GM12892 (cell line): ENCODE measurements at regions not wholly inside any gene's neighbourhood (a gene's known extent, or its start where the extent isn't known, plus 50 kb on each side); places are given as distances from the start of the nearest gene placed in this dataset.

Experiments used
- POLR2A ChIP-seq: IDR thresholded peaks from 2 replicates; pipeline ENCODE4 v1.6.1; 2011; ENCODE audit warnings: low read depth, low read length, control low read depth
- POLR2AphosphoS5 ChIP-seq: IDR thresholded peaks from 2 replicates; pipeline ENCODE4 v1.6.1; 2011; ENCODE audit warnings: low read depth, low read length, control low read depth
- TAF1 ChIP-seq: IDR thresholded peaks from 2 replicates; pipeline ENCODE4 v1.6.1; 2011; ENCODE audit warnings: low read depth, mild to moderate bottlenecking, control low read depth, low read length, borderline replicate concordance

DNA sequence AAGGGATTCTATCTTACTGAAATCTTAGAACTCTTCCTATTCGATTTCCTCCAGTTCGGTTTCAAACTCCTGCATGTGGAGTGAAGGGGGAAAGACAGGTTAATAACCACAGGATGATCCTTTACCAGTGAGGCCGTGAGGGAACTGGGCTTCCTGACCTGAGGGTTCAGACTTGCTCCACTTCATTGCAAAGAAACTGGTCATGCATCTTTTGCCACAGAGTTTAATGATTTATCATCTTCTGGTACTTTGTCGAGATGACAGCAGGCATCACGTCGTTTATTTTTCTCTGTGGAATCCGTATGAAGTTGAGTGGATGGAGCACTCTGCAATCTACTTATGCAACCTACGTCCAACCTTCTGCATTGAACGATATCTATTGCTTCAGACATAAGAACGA is 145.9 kb upstream of the NLGN4X start:
- TF ChIP-seq POLR2A (no peak), POLR2AphosphoS5 (no peak), TAF1 (no peak)
